Nephron progenitor cell (in vitro differentiated cells): ENCODE measurements at regions not wholly inside any gene's neighbourhood (a gene's known extent, or its start where the extent isn't known, plus 50 kb on each side); places are given as distances from the start of the nearest gene placed in this dataset.

Experiments used
- DNase-seq: peaks from one replicate; pipeline ENCODE4 v3.0.0; 2021
- H3K27ac Mint-ChIP-seq: 2 replicates; pipeline ENCODE4 v1.8.0; 2021; ENCODE audit warnings: mild to moderate bottlenecking, moderate library complexity, mixed read lengths
- H3K27me3 Mint-ChIP-seq: 2 replicates; pipeline ENCODE4 v1.8.0; 2021; ENCODE audit warnings: mild to moderate bottlenecking, low read depth, mixed read lengths; ENCODE audit not compliant: poor library complexity
- H3K36me3 Mint-ChIP-seq: 2 replicates; pipeline ENCODE4 v1.8.0; 2021; ENCODE audit warnings: low read depth, mixed read lengths
- H3K4me1 Mint-ChIP-seq: 2 replicates; pipeline ENCODE4 v1.8.0; 2021; ENCODE audit warnings: mixed read lengths
- H3K4me3 Mint-ChIP-seq: 2 replicates; pipeline ENCODE4 v1.8.0; 2021; ENCODE audit warnings: mild to moderate bottlenecking, moderate library complexity, mixed read lengths
- H3K9me3 Mint-ChIP-seq: 2 replicates; pipeline ENCODE4 v1.8.0; 2021; ENCODE audit warnings: mild to moderate bottlenecking, moderate library complexity, mixed read lengths
- TF ChIP-seq, protein P1 (sequence below): fragments of 200-600 bp; sonication (generic); IDR thresholded peaks from 2 replicates; pipeline ENCODE4 v1.5.0; 2021; ENCODE audit warnings: antibody characterized with exemption

DNA sequence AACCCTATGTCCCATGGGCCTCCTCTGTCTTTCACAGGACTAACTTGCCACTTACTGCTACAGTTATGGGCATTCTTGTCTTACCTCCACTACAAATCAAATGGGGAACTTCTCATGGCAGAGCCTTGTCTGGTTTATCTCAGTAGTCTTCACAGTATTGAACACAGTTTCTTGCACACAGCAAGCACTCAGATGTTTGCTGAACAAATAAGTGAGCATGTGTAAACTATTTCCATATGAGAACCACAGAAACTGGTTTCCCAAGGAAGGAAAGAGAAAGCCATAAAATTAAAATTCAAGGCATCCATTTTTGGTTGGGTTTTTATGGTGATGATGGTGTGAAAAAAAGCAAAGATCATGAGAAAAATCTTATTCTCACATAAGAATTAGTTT is 189.2 kb downstream of the MEX3B start:
- Mint-ChIP-seq H3K27ac (no peak overlapping the region), H3K9me3 (no peaks in the 10 kb centered on the region), H3K36me3 (peaks cover 45% of the 10 kb centered on the region), H3K27me3 (peaks cover 18% of the 10 kb centered on the region), H3K4me1 (peaks cover 9% of the 10 kb centered on the region), H3K4me3 (no peak overlapping the region)
- DNase-seq = no peak
- TF ChIP-seq, protein P1, sequence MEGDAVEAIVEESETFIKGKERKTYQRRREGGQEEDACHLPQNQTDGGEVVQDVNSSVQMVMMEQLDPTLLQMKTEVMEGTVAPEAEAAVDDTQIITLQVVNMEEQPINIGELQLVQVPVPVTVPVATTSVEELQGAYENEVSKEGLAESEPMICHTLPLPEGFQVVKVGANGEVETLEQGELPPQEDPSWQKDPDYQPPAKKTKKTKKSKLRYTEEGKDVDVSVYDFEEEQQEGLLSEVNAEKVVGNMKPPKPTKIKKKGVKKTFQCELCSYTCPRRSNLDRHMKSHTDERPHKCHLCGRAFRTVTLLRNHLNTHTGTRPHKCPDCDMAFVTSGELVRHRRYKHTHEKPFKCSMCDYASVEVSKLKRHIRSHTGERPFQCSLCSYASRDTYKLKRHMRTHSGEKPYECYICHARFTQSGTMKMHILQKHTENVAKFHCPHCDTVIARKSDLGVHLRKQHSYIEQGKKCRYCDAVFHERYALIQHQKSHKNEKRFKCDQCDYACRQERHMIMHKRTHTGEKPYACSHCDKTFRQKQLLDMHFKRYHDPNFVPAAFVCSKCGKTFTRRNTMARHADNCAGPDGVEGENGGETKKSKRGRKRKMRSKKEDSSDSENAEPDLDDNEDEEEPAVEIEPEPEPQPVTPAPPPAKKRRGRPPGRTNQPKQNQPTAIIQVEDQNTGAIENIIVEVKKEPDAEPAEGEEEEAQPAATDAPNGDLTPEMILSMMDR = no peak

DNA sequence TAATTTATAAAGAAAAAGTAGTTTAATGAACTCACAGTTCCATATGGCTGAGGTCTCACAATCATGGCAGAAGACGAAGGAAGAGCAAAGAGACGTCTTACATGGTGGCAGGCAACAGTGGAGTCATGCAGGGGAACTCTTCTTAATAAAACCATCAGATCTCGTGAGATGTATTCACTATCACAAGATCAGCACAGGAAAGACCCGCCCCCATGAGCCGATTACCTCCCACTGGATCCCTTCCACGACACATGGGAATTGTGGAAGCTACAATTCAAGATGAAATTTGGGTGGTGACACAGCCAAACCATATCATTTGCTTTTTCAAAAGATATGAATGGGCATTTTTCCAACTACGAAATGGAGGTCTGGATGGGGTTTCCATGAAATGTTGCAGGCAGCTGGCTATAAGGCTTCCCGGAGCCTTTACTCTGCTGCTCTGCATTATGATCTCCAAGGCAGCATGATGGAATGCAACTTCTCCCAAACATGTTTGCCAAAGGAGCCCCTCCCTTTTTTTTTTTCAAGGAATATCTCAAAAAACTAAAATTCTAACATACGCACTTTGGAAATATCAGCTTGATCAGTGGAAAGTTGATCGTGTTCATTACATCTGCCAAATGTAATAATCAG is 189.7 kb downstream of the MEX3B start:
- Mint-ChIP-seq H3K4me1 (peaks cover 9% of the 10 kb centered on the region), H3K9me3 (no peaks in the 10 kb centered on the region), H3K27me3 (peaks cover 18% of the 10 kb centered on the region), H3K4me3 (no peak overlapping the region), H3K27ac (no peak overlapping the region), H3K36me3 (peaks cover 48% of the 10 kb centered on the region)
- no peak for DNase-seq
- TF ChIP-seq, protein P1 = no peak

DNA sequence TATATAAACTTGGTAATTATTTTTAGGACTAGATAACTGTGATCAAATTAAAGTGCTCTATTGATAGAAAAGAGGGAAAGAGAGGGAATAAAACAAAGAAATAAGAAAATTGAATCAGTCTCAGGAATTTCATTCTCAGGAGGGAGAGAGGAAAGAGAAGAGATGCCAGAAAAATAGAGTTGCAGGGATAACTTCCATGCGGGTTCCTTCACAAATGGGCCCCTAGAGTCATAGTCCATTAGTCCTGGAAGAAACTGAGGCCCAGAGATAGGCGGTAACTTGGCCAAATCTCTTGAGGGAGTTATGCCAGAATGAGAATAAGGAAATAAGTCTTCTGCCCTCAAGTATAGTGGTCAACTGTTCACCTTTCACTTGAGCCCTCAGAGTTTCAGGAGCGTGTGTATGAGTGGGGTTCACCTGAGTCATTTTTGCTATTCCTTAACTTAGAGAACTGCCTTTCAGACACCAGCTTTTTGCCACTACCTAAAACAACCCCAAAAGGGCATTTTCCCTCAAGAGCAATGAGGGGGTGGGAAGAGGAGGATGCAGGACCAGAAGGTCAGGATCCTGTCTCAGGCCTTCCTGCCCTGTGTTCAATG is 192.6 kb downstream of the MEX3B start:
- no peak for DNase-seq
- no peaks in the 10 kb centered on the region for H3K9me3 Mint-ChIP-seq
- TF ChIP-seq, protein P1 = no peak
- peaks cover 15% of the 10 kb centered on the region for H3K27me3 Mint-ChIP-seq
- no peak overlapping the region for H3K27ac Mint-ChIP-seq
- no peak overlapping the region for H3K4me3 Mint-ChIP-seq
- peaks cover 34% of the 10 kb centered on the region for H3K36me3 Mint-ChIP-seq
- H3K4me1 Mint-ChIP-seq = peaks cover 1% of the 10 kb centered on the region

DNA sequence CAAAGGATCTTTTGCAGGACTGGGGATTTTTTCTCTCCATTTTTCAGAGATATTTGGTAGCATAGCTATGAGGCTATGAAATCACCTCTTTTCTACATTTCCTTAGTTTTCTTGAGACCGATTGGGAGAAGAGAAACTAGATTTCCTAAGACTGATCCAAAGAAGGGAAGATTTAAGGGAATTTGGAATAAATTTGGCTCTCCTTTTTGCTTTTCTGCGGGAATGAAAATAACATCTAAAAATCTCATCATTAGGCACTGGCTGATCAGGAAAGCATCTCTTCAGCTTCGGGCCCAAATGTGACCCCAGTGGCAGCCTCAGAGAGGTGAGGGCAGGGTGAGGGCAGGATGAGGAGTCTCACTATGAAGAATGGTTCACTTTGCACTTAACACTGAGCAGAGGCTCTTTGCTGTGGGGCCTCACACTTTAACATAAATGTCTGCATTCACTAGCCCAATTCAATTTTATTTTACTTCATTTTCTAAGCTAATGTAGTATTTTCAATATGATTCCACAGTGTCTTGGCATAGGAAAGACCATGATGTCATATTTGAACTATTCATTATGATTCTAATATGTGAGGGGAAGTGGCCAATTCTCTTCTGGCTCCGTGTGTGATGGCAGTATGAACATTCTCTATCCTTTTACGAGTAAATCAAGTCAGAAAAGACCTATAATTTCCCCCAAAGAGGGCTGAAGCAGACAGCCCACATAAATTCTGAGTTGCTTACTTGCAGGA is 193.2 kb downstream of the MEX3B start:
- TF ChIP-seq, protein P1 = no peak
- no peaks in the 10 kb centered on the region for H3K4me1 Mint-ChIP-seq
- H3K4me3 Mint-ChIP-seq = no peak overlapping the region
- DNase-seq = no peak
- H3K9me3 Mint-ChIP-seq = no peaks in the 10 kb centered on the region
- no peak overlapping the region for H3K27ac Mint-ChIP-seq
- peaks cover 31% of the 10 kb centered on the region for H3K36me3 Mint-ChIP-seq
- H3K27me3 Mint-ChIP-seq = peaks cover 15% of the 10 kb centered on the region

DNA sequence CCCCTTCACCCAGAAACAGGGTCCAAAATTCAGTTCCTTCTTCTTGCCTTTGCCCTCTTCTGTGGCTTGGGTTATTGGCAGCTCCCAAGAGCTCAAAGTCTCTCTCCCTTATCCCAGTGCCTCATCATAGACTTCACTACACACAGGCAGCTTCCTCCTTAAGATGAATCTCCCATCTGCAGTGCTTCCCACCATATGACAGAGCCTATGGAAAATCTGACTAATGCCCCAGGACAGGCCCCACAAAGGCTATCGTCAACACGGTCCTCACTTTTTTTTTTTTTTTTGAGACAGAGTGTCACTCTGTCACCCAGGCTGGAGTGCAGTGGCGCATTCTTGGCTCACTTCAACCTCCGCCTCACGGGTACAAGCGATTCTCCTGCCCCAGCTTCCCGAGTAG is 194.1 kb downstream of the MEX3B start:
- H3K36me3 Mint-ChIP-seq = peaks cover 26% of the 10 kb centered on the region
- no peak overlapping the region for H3K27ac Mint-ChIP-seq
- no peaks in the 10 kb centered on the region for H3K4me1 Mint-ChIP-seq
- H3K4me3 Mint-ChIP-seq = no peak overlapping the region
- DNase-seq = no peak
- H3K27me3 Mint-ChIP-seq = peaks cover 15% of the 10 kb centered on the region
- no peaks in the 10 kb centered on the region for H3K9me3 Mint-ChIP-seq
- TF ChIP-seq, protein P1 = no peak
